ENCODE measurements at regions not wholly inside any gene's neighbourhood (a gene's known extent, or its start where the extent isn't known, plus 50 kb on each side); places are given as distances from the start of the nearest gene placed in this dataset.

DNA sequence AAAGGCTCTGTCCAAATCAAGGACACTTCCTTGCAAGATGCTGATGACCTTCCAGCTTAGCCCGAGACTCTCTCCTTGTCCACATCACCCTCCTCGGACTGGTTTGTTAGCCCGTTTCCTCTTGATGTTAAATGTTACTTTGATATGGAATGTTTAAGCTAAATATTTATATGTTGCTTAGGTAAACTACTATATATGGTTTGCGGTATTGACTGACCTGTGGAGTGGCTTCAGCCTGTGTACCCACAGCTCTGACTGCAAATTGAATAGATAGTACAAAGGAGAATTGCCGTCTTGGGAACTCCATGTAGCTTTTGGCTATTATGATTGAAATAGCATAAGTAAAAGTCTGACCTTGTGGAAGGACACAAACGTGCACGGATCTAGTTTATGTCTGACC is 422.0 kb downstream of the YTHDC2 start:
- intact Hi-C loops (cut with DNase I; ENCODE audit: low total_unique reads): no loop called here
- Histone ChIP-seq H3K9me3 (no peaks in the 10 kb centered on the region), H3K27ac (no peak overlapping the region), H3K27me3 (no peaks in the 10 kb centered on the region), H3K36me3 (ENCODE audit: low read depth, missing control alignments) (no peaks in the 10 kb centered on the region), H3K4me1 (no peaks in the 10 kb centered on the region), H3K4me3 (no peak overlapping the region)
- DNase-seq: no peak
- TF ChIP-seq POLR2A (IDR thresholded peaks at IDR 0.05): no peak
- TF ChIP-seq, protein P1, sequence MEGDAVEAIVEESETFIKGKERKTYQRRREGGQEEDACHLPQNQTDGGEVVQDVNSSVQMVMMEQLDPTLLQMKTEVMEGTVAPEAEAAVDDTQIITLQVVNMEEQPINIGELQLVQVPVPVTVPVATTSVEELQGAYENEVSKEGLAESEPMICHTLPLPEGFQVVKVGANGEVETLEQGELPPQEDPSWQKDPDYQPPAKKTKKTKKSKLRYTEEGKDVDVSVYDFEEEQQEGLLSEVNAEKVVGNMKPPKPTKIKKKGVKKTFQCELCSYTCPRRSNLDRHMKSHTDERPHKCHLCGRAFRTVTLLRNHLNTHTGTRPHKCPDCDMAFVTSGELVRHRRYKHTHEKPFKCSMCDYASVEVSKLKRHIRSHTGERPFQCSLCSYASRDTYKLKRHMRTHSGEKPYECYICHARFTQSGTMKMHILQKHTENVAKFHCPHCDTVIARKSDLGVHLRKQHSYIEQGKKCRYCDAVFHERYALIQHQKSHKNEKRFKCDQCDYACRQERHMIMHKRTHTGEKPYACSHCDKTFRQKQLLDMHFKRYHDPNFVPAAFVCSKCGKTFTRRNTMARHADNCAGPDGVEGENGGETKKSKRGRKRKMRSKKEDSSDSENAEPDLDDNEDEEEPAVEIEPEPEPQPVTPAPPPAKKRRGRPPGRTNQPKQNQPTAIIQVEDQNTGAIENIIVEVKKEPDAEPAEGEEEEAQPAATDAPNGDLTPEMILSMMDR (IDR thresholded peaks at IDR 0.05): no peak
- 69 to 72% methylated on average over 7 of the region's 7 CpGs for WGBS, 2 donors

DNA sequence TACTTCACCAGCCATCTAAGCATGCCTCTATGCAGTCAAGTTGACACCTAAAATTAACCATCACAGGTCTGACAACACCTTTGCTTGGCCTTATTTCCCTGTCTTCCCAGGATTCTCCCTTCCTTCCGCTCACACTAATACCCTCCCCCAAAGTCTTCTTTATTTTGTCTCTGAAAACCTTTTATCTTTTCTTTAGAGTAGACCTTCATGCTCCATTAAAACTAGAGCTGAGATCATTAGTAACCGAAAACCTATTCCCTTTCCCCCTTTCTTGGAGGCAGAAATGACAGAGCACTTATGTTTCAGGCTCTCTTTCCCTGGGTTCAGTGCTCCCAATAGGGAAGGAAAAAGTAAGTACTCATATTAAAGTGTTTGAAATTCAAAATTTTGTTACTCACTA is 423.8 kb downstream of the YTHDC2 start:
- Histone ChIP-seq H3K4me3 (no peak overlapping the region), H3K36me3 (ENCODE audit: low read depth, missing control alignments) (no peaks in the 10 kb centered on the region), H3K27me3 (no peaks in the 10 kb centered on the region), H3K27ac (no peak overlapping the region), H3K9me3 (no peaks in the 10 kb centered on the region), H3K4me1 (no peaks in the 10 kb centered on the region)
- intact Hi-C loops (cut with DNase I; ENCODE audit: low total_unique reads): no loop called here
- no peak for DNase-seq
- TF ChIP-seq, protein P1 (IDR thresholded peaks at IDR 0.05): no peak
- TF ChIP-seq POLR2A (IDR thresholded peaks at IDR 0.05): no peak
- 67 to 89% methylated on average over 2 of the region's 2 CpGs for WGBS, 2 donors

DNA sequence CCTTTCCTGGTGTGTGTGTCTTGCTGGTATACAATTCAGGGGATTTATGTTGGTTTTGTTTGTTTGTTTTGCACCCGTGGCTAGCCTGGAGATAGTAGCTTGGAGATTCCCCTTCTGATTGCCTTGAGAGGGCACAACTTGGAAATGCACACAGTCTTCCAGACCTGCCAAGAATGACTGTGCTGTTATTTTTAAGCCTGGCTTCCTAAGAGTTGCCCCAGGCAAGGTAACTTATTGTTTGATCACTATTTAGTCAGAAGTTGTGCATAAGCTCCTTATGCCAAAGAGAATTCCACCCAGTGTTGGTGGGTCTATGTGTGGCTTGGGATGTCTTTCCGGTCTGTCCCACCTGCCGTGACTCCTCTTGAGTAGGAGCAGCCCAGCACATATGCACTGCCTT is 421.9 kb upstream of the KCNN2 start:
- Histone ChIP-seq H3K36me3 (ENCODE audit: low read depth, missing control alignments) (no peaks in the 10 kb centered on the region), H3K4me1 (no peaks in the 10 kb centered on the region), H3K27me3 (no peaks in the 10 kb centered on the region), H3K9me3 (no peaks in the 10 kb centered on the region), H3K27ac (no peak overlapping the region), H3K4me3 (no peak overlapping the region)
- 71 to 75% methylated on average over 3 of the region's 3 CpGs for whole genome bisulfite sequencing, 2 donors
- no peak for TF ChIP-seq POLR2A (IDR thresholded peaks at IDR 0.05)
- TF ChIP-seq, protein P1 (IDR thresholded peaks at IDR 0.05): no peak
- no peak for DNase-seq
- intact Hi-C loops (cut with DNase I; ENCODE audit: low total_unique reads): no loop called here

DNA sequence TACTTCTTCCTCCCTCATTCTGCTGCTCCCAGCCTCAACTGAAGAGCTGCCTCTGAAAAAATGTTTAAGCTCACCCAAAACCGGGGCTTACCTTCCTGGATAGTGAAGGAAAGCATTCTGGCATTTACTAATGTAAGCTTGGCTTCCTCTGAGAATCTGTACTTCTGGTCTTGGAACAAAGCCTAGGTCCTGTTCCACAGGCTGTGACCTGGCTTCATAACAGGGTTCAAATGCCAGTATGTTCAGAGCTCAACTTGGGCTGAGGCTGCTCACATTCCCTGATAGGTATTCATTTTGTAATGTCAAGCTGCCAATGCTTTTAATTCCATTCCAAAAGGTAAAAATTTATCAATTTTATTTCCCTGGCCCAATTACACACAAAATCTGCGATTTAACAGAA is 411.7 kb upstream of the KCNN2 start:
- no peak for TF ChIP-seq POLR2A (IDR thresholded peaks at IDR 0.05)
- TF ChIP-seq, protein P1 (IDR thresholded peaks at IDR 0.05): no peak
- intact Hi-C loops (cut with DNase I; ENCODE audit: low total_unique reads): no loop called here
- no peaks in the 10 kb centered on the region for H3K36me3 ChIP-seq (ENCODE audit: low read depth, missing control alignments)
- no peak overlapping the region for H3K27ac ChIP-seq
- H3K9me3 ChIP-seq: no peaks in the 10 kb centered on the region
- H3K27me3 ChIP-seq: no peaks in the 10 kb centered on the region
- DNase-seq: no peak
- no peaks in the 10 kb centered on the region for H3K4me1 ChIP-seq
- H3K4me3 ChIP-seq: no peak overlapping the region
- WGBS, 2 donors: 45 to 54% methylated on average over 2 of the region's 2 CpGs

DNA sequence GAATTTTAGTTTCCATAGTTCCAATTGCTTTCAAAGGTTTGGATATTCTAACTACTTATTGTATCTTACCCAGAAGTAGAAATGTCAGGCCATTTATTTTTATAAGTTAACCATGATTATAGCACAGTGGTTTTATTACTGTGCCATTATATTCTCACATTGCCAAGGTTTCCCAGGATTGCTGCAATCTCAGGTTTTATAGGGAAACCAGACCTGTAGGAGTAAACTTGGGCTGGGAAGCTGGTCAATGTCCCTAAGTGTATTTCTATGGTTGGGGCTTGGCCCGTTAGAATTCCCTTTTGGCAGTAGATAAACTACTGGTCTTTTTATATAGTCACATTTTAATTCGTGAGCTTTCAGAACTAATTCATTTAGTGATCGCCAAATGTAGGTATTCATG is 396.6 kb upstream of the KCNN2 start:
- Histone ChIP-seq H3K27ac (no peak overlapping the region), H3K4me1 (no peaks in the 10 kb centered on the region), H3K9me3 (no peaks in the 10 kb centered on the region), H3K4me3 (no peak overlapping the region), H3K27me3 (no peaks in the 10 kb centered on the region), H3K36me3 (ENCODE audit: low read depth, missing control alignments) (no peaks in the 10 kb centered on the region)
- DNase-seq: no peak
- intact Hi-C loops (cut with DNase I; ENCODE audit: low total_unique reads): no loop called here
- TF ChIP-seq POLR2A (IDR thresholded peaks at IDR 0.05): no peak
- TF ChIP-seq, protein P1 (IDR thresholded peaks at IDR 0.05): no peak
- WGBS, 2 donors: 84 to 98% methylated on average over 3 of the region's 3 CpGs
